SK-N-SH (cell line): ENCODE measurements at regions not wholly inside any gene's neighbourhood (a gene's known extent, or its start where the extent isn't known, plus 50 kb on each side); places are given as distances from the start of the nearest gene placed in this dataset.

Experiments used
- CTCF ChIP-seq: fragments of 200-600 bp; sonication (generic); IDR thresholded peaks from 2 replicates; pipeline ENCODE4 v1.6.1; 2017; ENCODE audit warnings: antibody characterized with exemption, mild to moderate bottlenecking, moderate library complexity
- JUND ChIP-seq: IDR thresholded peaks from 2 replicates; pipeline ENCODE4 v1.4.0; 2012
- RFX5 ChIP-seq: IDR thresholded peaks from 2 replicates; pipeline ENCODE4 v1.6.1; 2012; ENCODE audit warnings: mild to moderate bottlenecking, improper control_type of control experiment, low read length
- SMC3 ChIP-seq: IDR thresholded peaks from 2 replicates; pipeline ENCODE4 v1.6.1; 2012; ENCODE audit warnings: low read depth, low read length, improper control_type of control experiment
- TEAD4 ChIP-seq: IDR thresholded peaks from 2 replicates; pipeline ENCODE4 v1.4.0; 2012; ENCODE audit warnings: mild to moderate bottlenecking, borderline replicate concordance; ENCODE audit not compliant: insufficient read depth
- TF ChIP-seq, protein P1 (sequence below): IDR thresholded peaks from 2 replicates; pipeline ENCODE4 v1.6.1; 2012; ENCODE audit warnings: mild to moderate bottlenecking, low read depth, low read length, moderate library complexity

- TF ChIP-seq SMC3 (no peak), CTCF (no peak), TEAD4 (no peak), JUND (no peak), RFX5 (no peak)
- TF ChIP-seq, protein P1, sequence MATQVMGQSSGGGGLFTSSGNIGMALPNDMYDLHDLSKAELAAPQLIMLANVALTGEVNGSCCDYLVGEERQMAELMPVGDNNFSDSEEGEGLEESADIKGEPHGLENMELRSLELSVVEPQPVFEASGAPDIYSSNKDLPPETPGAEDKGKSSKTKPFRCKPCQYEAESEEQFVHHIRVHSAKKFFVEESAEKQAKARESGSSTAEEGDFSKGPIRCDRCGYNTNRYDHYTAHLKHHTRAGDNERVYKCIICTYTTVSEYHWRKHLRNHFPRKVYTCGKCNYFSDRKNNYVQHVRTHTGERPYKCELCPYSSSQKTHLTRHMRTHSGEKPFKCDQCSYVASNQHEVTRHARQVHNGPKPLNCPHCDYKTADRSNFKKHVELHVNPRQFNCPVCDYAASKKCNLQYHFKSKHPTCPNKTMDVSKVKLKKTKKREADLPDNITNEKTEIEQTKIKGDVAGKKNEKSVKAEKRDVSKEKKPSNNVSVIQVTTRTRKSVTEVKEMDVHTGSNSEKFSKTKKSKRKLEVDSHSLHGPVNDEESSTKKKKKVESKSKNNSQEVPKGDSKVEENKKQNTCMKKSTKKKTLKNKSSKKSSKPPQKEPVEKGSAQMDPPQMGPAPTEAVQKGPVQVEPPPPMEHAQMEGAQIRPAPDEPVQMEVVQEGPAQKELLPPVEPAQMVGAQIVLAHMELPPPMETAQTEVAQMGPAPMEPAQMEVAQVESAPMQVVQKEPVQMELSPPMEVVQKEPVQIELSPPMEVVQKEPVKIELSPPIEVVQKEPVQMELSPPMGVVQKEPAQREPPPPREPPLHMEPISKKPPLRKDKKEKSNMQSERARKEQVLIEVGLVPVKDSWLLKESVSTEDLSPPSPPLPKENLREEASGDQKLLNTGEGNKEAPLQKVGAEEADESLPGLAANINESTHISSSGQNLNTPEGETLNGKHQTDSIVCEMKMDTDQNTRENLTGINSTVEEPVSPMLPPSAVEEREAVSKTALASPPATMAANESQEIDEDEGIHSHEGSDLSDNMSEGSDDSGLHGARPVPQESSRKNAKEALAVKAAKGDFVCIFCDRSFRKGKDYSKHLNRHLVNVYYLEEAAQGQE = no peak
These were observed 94.2 kb downstream of the BTG1 start for GRCh38 chr12:92051441-92051840.
